Duodenal mucosa (tissue), 2 donors: ENCODE measurements at regions not wholly inside any gene's neighbourhood (a gene's known extent, or its start where the extent isn't known, plus 50 kb on each side); places are given as distances from the start of the nearest gene placed in this dataset.
"Not testable (repeated sequence)": the region's sequence is repeated elsewhere in the genome, so short reads cannot be mapped to it uniquely, and the experiment has no call there.

Source experiments
- H3K27ac ChIP-seq: one replicate; pipeline ENCODE4 v1.7.0; 2013; ENCODE audit warnings: low read depth, low read length
- H3K27me3 ChIP-seq, 2 donors: one replicate each; pipeline ENCODE4 v1.7.0; 2013; ENCODE audit warnings: low read length in 2 of 2, control low read depth in 1 of 2; ENCODE audit not compliant: insufficient read depth in 2 of 2, control insufficient read depth in 1 of 2
- H3K36me3 ChIP-seq, 2 donors: one replicate each; pipeline ENCODE4 v1.7.0; 2013; ENCODE audit warnings: low read length in 2 of 2, control low read depth in 1 of 2; ENCODE audit not compliant: insufficient read depth in 2 of 2, control insufficient read depth in 1 of 2
- H3K4me1 ChIP-seq, 2 donors: one replicate each; pipeline ENCODE4 v1.7.0; 2013; ENCODE audit warnings: low read length in 2 of 2, control low read depth in 1 of 2; ENCODE audit not compliant: insufficient read depth in 2 of 2, control insufficient read depth in 1 of 2
- H3K4me3 ChIP-seq, 2 donors: one replicate each; pipeline ENCODE4 v1.7.0; 2013; ENCODE audit warnings: low read length in 2 of 2, low read depth in 1 of 2
- H3K9ac ChIP-seq, 2 donors: one replicate each; pipeline ENCODE4 v1.7.0; 2013; ENCODE audit warnings: low read length in 2 of 2, low read depth in 1 of 2
- H3K9me3 ChIP-seq, 2 donors: one replicate each; pipeline ENCODE4 v1.7.0; 2013; ENCODE audit warnings: low read length in 2 of 2, control low read depth in 1 of 2; ENCODE audit not compliant: control insufficient read depth in 1 of 2

DNA sequence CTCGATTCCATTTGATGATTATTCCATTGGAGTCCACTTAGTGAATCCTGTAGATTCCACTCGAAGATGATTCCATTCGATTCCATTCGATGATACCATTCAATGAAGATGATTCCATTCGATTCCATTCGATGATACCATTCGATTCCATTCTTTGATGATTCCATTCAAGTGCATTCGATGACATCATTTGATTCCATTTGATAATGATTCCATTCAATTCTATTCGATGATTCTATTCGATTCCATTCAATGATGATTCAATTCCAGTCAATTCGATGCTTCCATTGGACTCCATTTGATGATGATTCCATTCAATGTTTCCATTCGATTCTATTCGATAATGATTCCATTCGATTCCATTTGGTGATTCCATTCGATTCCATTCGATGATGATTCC, 1150.0 kb downstream of the TP53TG3F start:
- not testable (repeated sequence) for H3K4me1 ChIP-seq, H3K36me3 ChIP-seq, H3K27me3 ChIP-seq, H3K4me3 ChIP-seq, H3K9ac ChIP-seq, H3K27ac ChIP-seq
- H3K9me3 ChIP-seq, result peaks cover 26 to 87% of the 10 kb centered on the region in 2 donors
